ENCODE measurements at regions not wholly inside any gene's neighbourhood (a gene's known extent, or its start where the extent isn't known, plus 50 kb on each side); places are given as distances from the start of the nearest gene placed in this dataset.

DNA sequence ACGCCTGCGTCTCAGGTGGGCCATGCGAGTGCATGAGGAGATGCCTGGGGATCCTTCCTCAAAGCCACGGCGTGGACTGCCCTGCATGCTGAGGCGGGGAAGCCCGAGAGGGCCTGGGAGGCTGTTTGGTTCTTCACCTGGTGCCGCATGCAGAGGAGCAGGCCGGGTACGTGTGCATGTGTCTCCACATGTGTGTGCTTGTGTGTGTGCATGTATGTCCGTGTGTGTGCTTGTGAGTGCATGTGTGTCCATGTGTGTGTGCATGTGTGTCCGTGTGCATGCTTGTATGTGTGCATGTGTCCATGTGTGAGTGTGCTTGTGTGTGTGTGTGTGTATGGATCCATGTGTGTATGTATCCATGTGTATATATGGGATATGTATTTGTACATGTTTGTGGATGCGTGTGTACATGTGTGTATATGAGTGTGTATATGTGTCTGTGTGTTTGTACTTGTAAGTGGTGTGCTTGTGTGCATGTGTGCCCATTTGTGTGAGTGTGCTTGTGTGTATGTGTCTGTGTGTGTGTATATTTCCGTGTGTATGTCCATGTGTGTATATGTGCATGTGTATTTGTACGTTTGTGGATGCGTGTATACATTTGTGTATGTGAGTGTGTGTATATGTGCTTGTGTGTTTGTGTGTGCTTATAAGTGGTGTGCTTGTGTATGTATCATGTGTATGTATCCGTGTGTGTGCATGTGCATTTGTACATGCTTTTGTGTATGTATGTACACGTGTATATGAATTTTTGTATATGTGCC lies 79.0 kb downstream of the PTGR3 start:
- TF ChIP-seq, protein P1, sequence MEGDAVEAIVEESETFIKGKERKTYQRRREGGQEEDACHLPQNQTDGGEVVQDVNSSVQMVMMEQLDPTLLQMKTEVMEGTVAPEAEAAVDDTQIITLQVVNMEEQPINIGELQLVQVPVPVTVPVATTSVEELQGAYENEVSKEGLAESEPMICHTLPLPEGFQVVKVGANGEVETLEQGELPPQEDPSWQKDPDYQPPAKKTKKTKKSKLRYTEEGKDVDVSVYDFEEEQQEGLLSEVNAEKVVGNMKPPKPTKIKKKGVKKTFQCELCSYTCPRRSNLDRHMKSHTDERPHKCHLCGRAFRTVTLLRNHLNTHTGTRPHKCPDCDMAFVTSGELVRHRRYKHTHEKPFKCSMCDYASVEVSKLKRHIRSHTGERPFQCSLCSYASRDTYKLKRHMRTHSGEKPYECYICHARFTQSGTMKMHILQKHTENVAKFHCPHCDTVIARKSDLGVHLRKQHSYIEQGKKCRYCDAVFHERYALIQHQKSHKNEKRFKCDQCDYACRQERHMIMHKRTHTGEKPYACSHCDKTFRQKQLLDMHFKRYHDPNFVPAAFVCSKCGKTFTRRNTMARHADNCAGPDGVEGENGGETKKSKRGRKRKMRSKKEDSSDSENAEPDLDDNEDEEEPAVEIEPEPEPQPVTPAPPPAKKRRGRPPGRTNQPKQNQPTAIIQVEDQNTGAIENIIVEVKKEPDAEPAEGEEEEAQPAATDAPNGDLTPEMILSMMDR (IDR thresholded peaks at IDR 0.05), result no peak
- TF ChIP-seq EP300 (IDR thresholded peaks at IDR 0.05), result no peak
- no peak for TF ChIP-seq POLR2A (IDR thresholded peaks at IDR 0.05; ENCODE audit: low read depth)
- no peak for TF ChIP-seq POLR2AphosphoS5 (IDR thresholded peaks at IDR 0.05)

Measured in esophagus muscularis mucosa (tissue), 4 donors.